Stimulated activated naive CD4-positive, alpha-beta T cell treated with Interleukin-2 at 50 U/mL for 16 hours (primary cell): ENCODE measurements at regions not wholly inside any gene's neighbourhood (a gene's known extent, or its start where the extent isn't known, plus 50 kb on each side); places are given as distances from the start of the nearest gene placed in this dataset.
"Not testable (repeated sequence)": the region's sequence is repeated elsewhere in the genome, so short reads cannot be mapped to it uniquely, and the experiment has no call there.

Experiments
- DNase-seq: peaks from one replicate; lab custom pipeline; 2025; lab: John Stamatoyannopoulos, UW

- DNase-seq = no peak
Measured at GRCh38 chr5:40453689-40454088, 226.0 kb upstream of the PTGER4 start.

- no peak for DNase-seq
Measured at GRCh38 chr5:40452874-40453624, 226.7 kb upstream of the PTGER4 start.

- DNase-seq = no peak
Measured at GRCh38 chr5:40447438-40447837, 232.3 kb upstream of the PTGER4 start.

GRCh38 chr5:40446910-40447309 is 232.8 kb upstream of the PTGER4 start:
- DNase-seq = no peak

GRCh38 chr5:40442346-40442745 is 237.4 kb upstream of the PTGER4 start:
- no peak for DNase-seq

- DNase-seq = peak; percentile 46
Measured at GRCh38 chr5:40441733-40442132, 238.0 kb upstream of the PTGER4 start.

- DNase-seq = no peak
Measured at GRCh38 chr5:40440746-40441145, 239.0 kb upstream of the PTGER4 start.

- peak; percentile 5 for DNase-seq
Measured at GRCh38 chr5:40439103-40439502, 240.6 kb upstream of the PTGER4 start.

- not testable (repeated sequence) for DNase-seq
Measured at GRCh38 chr5:40438646-40439045, 241.1 kb upstream of the PTGER4 start.

GRCh38 chr5:40437452-40437861 is 242.3 kb upstream of the PTGER4 start:
- peak; percentile 44 for DNase-seq

- DNase-seq = peak; percentile 6
Measured at GRCh38 chr5:40436535-40437237, 243.0 kb upstream of the PTGER4 start.

GRCh38 chr5:40435706-40436105 is 244.0 kb upstream of the PTGER4 start:
- not testable (repeated sequence) for DNase-seq

GRCh38 chr5:40432836-40433235 is 246.9 kb upstream of the PTGER4 start:
- no peak for DNase-seq

GRCh38 chr5:40431734-40432133 is 248.0 kb upstream of the PTGER4 start:
- no peak for DNase-seq

- DNase-seq = no peak
Measured at GRCh38 chr5:40430101-40430710, 249.5 kb upstream of the PTGER4 start.

GRCh38 chr5:40429258-40430100 is 250.2 kb upstream of the PTGER4 start:
- DNase-seq = no peak

GRCh38 chr5:40428815-40429214 is 250.9 kb upstream of the PTGER4 start:
- no peak for DNase-seq

- peak; percentile 12 for DNase-seq
Measured at GRCh38 chr5:40428126-40428525, 251.6 kb upstream of the PTGER4 start.

- DNase-seq = not testable (repeated sequence)
Measured at GRCh38 chr5:40417046-40417810, 262.5 kb upstream of the PTGER4 start.

GRCh38 chr5:40416588-40416987 is 263.1 kb upstream of the PTGER4 start:
- no peak for DNase-seq

- no peak for DNase-seq
Measured at GRCh38 chr5:40416098-40416497, 263.6 kb upstream of the PTGER4 start.
